H9 (cell line): ENCODE measurements at regions not wholly inside any gene's neighbourhood (a gene's known extent, or its start where the extent isn't known, plus 50 kb on each side); places are given as distances from the start of the nearest gene placed in this dataset.

Experiments used
- DNase-seq: peaks from one replicate; pipeline ENCODE4 v3.0.0-alpha.2; 2017
- H2AFZ ChIP-seq: one replicate; pipeline ENCODE4 v1.6.1; 2013; ENCODE audit warnings: mild to moderate bottlenecking, low read length, control low read depth, moderate library complexity
- H2AK5ac ChIP-seq: 2 replicates; pipeline ENCODE4 v1.6.1; 2013; ENCODE audit warnings: low read length, control low read depth, mixed read lengths; ENCODE audit not compliant: insufficient read length
- H2BK120ac ChIP-seq: one replicate; pipeline ENCODE4 v1.6.1; 2013; ENCODE audit warnings: low read depth, mild to moderate bottlenecking, low read length, control low read depth, inconsistent platforms; ENCODE audit not compliant: poor library complexity, severe bottlenecking
- H2BK12ac ChIP-seq: 2 replicates; pipeline ENCODE4 v1.6.1; 2013; ENCODE audit warnings: low read length, control low read depth, mixed read lengths, low read depth; ENCODE audit not compliant: insufficient read length
- H2BK15ac ChIP-seq: 2 replicates; pipeline ENCODE4 v1.6.1; 2013; ENCODE audit warnings: low read depth, low read length, control low read depth
- H2BK20ac ChIP-seq: one replicate; pipeline ENCODE4 v1.6.1; 2013; ENCODE audit warnings: low read depth, mild to moderate bottlenecking, low read length, control low read depth, inconsistent platforms; ENCODE audit not compliant: poor library complexity, severe bottlenecking
- H2BK5ac ChIP-seq: 2 replicates; pipeline ENCODE4 v1.6.1; 2013; ENCODE audit warnings: low read length, control low read depth, mixed read lengths; ENCODE audit not compliant: insufficient read length
- H3K14ac ChIP-seq: 2 replicates; pipeline ENCODE4 v1.6.1; 2013; ENCODE audit warnings: low read length, control low read depth; ENCODE audit not compliant: insufficient read depth
- H3K18ac ChIP-seq: 2 replicates; pipeline ENCODE4 v1.6.1; 2013; ENCODE audit warnings: low read depth, mild to moderate bottlenecking, mixed read lengths, low read length, control low read depth; ENCODE audit not compliant: insufficient read length
- H3K23ac ChIP-seq: 2 replicates; pipeline ENCODE4 v1.6.1; 2013; ENCODE audit warnings: low read length, control low read depth, mixed read lengths, low read depth; ENCODE audit not compliant: insufficient read length
- H3K23me2 ChIP-seq: 2 replicates; pipeline ENCODE4 v1.6.1; 2013; ENCODE audit warnings: low read depth, mild to moderate bottlenecking, mixed read lengths, low read length, control low read depth; ENCODE audit not compliant: insufficient read length, poor library complexity, severe bottlenecking
- H3K27ac ChIP-seq: 2 replicates; pipeline ENCODE4 v1.5.1; 2013; ENCODE audit warnings: low read length, control low read depth, mixed read lengths, low read depth; ENCODE audit not compliant: insufficient read length
- H3K27me3 ChIP-seq: 2 replicates; pipeline ENCODE4 v1.6.1; 2013; ENCODE audit warnings: low read length, control low read depth, inconsistent platforms; ENCODE audit not compliant: insufficient read depth
- H3K4ac ChIP-seq: 2 replicates; pipeline ENCODE4 v1.6.1; 2013; ENCODE audit warnings: low read depth, mild to moderate bottlenecking, control low read depth, inconsistent platforms, low read length, moderate library complexity
- H3K4me1 ChIP-seq: 2 replicates; pipeline ENCODE4 v1.6.1; 2013; ENCODE audit warnings: low read length, control low read depth, inconsistent platforms; ENCODE audit not compliant: insufficient read depth
- H3K4me2 ChIP-seq: 2 replicates; pipeline ENCODE4 v1.6.1; 2013; ENCODE audit warnings: low read length, control low read depth, mixed read lengths; ENCODE audit not compliant: insufficient read length, insufficient read depth
- H3K56ac ChIP-seq: 2 replicates; pipeline ENCODE4 v1.6.1; 2013; ENCODE audit warnings: low read depth, mild to moderate bottlenecking, mixed read lengths, low read length, control low read depth; ENCODE audit not compliant: insufficient read length
- H3K79me1 ChIP-seq: 2 replicates; pipeline ENCODE4 v1.6.1; 2013; ENCODE audit warnings: low read depth, mild to moderate bottlenecking, moderate library complexity, low read length, control low read depth, inconsistent platforms; ENCODE audit not compliant: insufficient read depth, poor library complexity, severe bottlenecking
- H3K79me2 ChIP-seq: 2 replicates; pipeline ENCODE4 v1.6.1; 2013; ENCODE audit warnings: low read length, control low read depth, inconsistent platforms; ENCODE audit not compliant: insufficient read depth
- H3K9ac ChIP-seq: 2 replicates; pipeline ENCODE4 v1.6.1; 2013; ENCODE audit warnings: low read length, control low read depth, mixed read lengths; ENCODE audit not compliant: insufficient read length; ENCODE audit errors: extremely low read depth
- H3K9me3 ChIP-seq: one replicate; pipeline ENCODE4 v1.6.1; 2013; ENCODE audit warnings: low read depth, low read length, inconsistent platforms; ENCODE audit not compliant: control insufficient read depth
- H3T11ph ChIP-seq: one replicate; pipeline ENCODE4 v1.6.1; 2013; ENCODE audit warnings: mild to moderate bottlenecking, low read length, control low read depth, inconsistent platforms
- H4K20me1 ChIP-seq: one replicate; pipeline ENCODE4 v1.6.1; 2013; ENCODE audit not compliant: control insufficient read depth, insufficient read length, insufficient read depth
- H4K5ac ChIP-seq: 2 replicates; pipeline ENCODE4 v1.6.1; 2013; ENCODE audit warnings: low read depth, mild to moderate bottlenecking, mixed read lengths, low read length, control low read depth; ENCODE audit not compliant: insufficient read length
- H4K8ac ChIP-seq: replicated peaks from 2 replicates; pipeline ENCODE4 v1.6.1; 2013; ENCODE audit warnings: low read length, control low read depth, mixed read lengths, low read depth; ENCODE audit not compliant: insufficient read length
- H4K91ac ChIP-seq: 2 replicates; pipeline ENCODE4 v1.6.1; 2013; ENCODE audit warnings: low read depth, mild to moderate bottlenecking, moderate library complexity, mixed read lengths, low read length, control low read depth; ENCODE audit not compliant: insufficient read length
- H3K27ac Mint-ChIP-seq, 3 experiments: 2 replicates in 2 of 3; 3 replicates in 1 of 3; pipeline ENCODE4 v1.8.0; 2020 to 2021; ENCODE audit warnings: mixed read lengths in 3 of 3, mild to moderate bottlenecking in 1 of 3, moderate library complexity in 1 of 3
- H3K27me3 Mint-ChIP-seq: 2 replicates; pipeline ENCODE4 v1.8.0; 2021; ENCODE audit warnings: low read depth, mild to moderate bottlenecking, moderate library complexity, mixed read lengths
- H3K36me3 Mint-ChIP-seq, 3 experiments: 2 replicates in 2 of 3; 3 replicates in 1 of 3; pipeline ENCODE4 v1.8.0; 2020 to 2021; ENCODE audit warnings: low read depth in 3 of 3, mixed read lengths in 3 of 3; ENCODE audit not compliant: insufficient read depth in 1 of 3
- H3K4me1 Mint-ChIP-seq, 2 experiments: 2 replicates each; pipeline ENCODE4 v1.8.0; 2020; ENCODE audit warnings: mixed read lengths in 2 of 2
- H3K4me3 Mint-ChIP-seq, 2 experiments: 2 replicates in 1 of 2; 3 replicates in 1 of 2; pipeline ENCODE4 v1.8.0; 2020 to 2021; ENCODE audit warnings: mild to moderate bottlenecking in 2 of 2, mixed read lengths in 2 of 2, moderate library complexity in 1 of 2
- H3K9me3 Mint-ChIP-seq, 2 experiments: 2 replicates in 1 of 2; 3 replicates in 1 of 2; pipeline ENCODE4 v1.8.0; 2020; ENCODE audit warnings: mild to moderate bottlenecking in 2 of 2, mixed read lengths in 2 of 2, moderate library complexity in 1 of 2
- WGBS: extraction: QIAGEN DNeasy Blood & Tissue Kit; methylation state at CpG from one replicate; pipeline ENCODE4 v1.1.7; 2013; ENCODE audit warnings: missing lambda C conversion rate, low lambda C conversion rate, mixed read lengths; ENCODE audit not compliant: insufficient read length; ENCODE audit errors: extremely low coverage; 5-methylcytosine and 5-hydroxymethylcytosine counted together
- TF ChIP-seq, protein P1 (sequence below): fragments of 200-600 bp; sonication (generic); conservative IDR thresholded peaks from 3 replicates; pipeline ENCODE4 v1.8.0; 2021; ENCODE audit warnings: antibody characterized with exemption, mild to moderate bottlenecking

DNA sequence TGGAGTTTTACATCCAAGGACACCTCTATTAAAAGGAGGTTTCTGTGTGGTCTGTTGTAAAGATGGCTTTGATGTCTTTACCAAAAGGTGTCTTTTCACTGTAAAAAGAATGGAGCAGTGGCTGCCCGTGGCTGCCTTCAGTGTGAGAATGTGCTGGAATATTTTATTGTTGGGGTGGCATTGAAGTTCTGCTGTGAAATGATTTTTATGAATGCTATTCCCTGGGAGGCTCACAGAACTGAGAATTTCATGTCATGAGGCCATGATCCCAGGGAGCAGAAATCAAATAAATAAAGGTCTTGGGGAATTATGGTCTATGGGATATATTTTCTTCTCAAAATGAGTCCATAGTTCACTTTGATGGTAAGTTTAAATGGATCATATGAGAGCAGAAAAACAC, 425.2 kb upstream of the ZNF608 start:
- H3K9ac ChIP-seq, result no peak overlapping the region
- no CpG with 5 or more reads among the region's 1 CpG for WGBS
- no peak overlapping the region for H2BK15ac ChIP-seq
- H2BK120ac ChIP-seq, result no peak overlapping the region
- H2AK5ac ChIP-seq, result no peak overlapping the region
- H3K56ac ChIP-seq, result no peak overlapping the region
- no peak overlapping the region for H4K91ac ChIP-seq
- Mint-ChIP-seq H3K9me3 (peaks cover 12% of the 10 kb centered on the region in 2 experiments), H3K4me1 (peaks cover 9 to 16% of the 10 kb centered on the region in 2 experiments), H3K4me3 (no peak overlapping the region), H3K27ac (no peak overlapping the region), H3K27me3 (no peaks in the 10 kb centered on the region), H3K36me3 (peaks cover 11 to 18% (median 11%) of the 10 kb centered on the region in 3 experiments; a peak in 6 of 7 replicates)
- no peak overlapping the region for H2AFZ ChIP-seq
- H3K79me1 ChIP-seq, result no peaks in the 10 kb centered on the region
- no peak overlapping the region for H2BK20ac ChIP-seq
- no peak overlapping the region for H3K27ac ChIP-seq
- no peak overlapping the region for H3K4me2 ChIP-seq
- H3K23ac ChIP-seq, result no peak overlapping the region
- H3K4ac ChIP-seq, result no peak overlapping the region
- no peak overlapping the region for H2BK5ac ChIP-seq
- H4K5ac ChIP-seq, result no peak overlapping the region
- H4K8ac ChIP-seq, result no peak overlapping the region
- no peaks in the 10 kb centered on the region for H3K79me2 ChIP-seq
- no peak overlapping the region for H2BK12ac ChIP-seq
- H3K4me1 ChIP-seq, result peaks cover 5% of the 10 kb centered on the region
- TF ChIP-seq, protein P1, sequence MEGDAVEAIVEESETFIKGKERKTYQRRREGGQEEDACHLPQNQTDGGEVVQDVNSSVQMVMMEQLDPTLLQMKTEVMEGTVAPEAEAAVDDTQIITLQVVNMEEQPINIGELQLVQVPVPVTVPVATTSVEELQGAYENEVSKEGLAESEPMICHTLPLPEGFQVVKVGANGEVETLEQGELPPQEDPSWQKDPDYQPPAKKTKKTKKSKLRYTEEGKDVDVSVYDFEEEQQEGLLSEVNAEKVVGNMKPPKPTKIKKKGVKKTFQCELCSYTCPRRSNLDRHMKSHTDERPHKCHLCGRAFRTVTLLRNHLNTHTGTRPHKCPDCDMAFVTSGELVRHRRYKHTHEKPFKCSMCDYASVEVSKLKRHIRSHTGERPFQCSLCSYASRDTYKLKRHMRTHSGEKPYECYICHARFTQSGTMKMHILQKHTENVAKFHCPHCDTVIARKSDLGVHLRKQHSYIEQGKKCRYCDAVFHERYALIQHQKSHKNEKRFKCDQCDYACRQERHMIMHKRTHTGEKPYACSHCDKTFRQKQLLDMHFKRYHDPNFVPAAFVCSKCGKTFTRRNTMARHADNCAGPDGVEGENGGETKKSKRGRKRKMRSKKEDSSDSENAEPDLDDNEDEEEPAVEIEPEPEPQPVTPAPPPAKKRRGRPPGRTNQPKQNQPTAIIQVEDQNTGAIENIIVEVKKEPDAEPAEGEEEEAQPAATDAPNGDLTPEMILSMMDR, result no peak
- no peak overlapping the region for H3K14ac ChIP-seq
- no peak overlapping the region for H3T11ph ChIP-seq
- no peak overlapping the region for H3K18ac ChIP-seq
- no peaks in the 10 kb centered on the region for H3K9me3 ChIP-seq
- DNase-seq, result no peak
- no peaks in the 10 kb centered on the region for H3K27me3 ChIP-seq
- no peaks in the 10 kb centered on the region for H3K23me2 ChIP-seq
- no peaks in the 10 kb centered on the region for H4K20me1 ChIP-seq
